Mucosa of stomach (tissue), 1 donor: ENCODE measurements at regions not wholly inside any gene's neighbourhood (a gene's known extent, or its start where the extent isn't known, plus 50 kb on each side); places are given as distances from the start of the nearest gene placed in this dataset.
"Not testable (repeated sequence)": the region's sequence is repeated elsewhere in the genome, so short reads cannot be mapped to it uniquely, and the experiment has no call there.

Source experiments
- H3K27me3 ChIP-seq: one replicate; pipeline ENCODE4 v1.7.0; 2013; ENCODE audit warnings: mild to moderate bottlenecking, low read length; ENCODE audit not compliant: control insufficient read depth, insufficient read depth
- H3K36me3 ChIP-seq: one replicate; pipeline ENCODE4 v1.7.0; 2013; ENCODE audit warnings: low read length; ENCODE audit not compliant: control insufficient read depth, insufficient read depth
- H3K4me1 ChIP-seq: one replicate; pipeline ENCODE4 v1.7.0; 2013; ENCODE audit warnings: mild to moderate bottlenecking, low read length; ENCODE audit not compliant: control insufficient read depth, insufficient read depth
- H3K4me3 ChIP-seq: one replicate; pipeline ENCODE4 v1.7.0; 2013; ENCODE audit warnings: low read length
- H3K9ac ChIP-seq: one replicate; pipeline ENCODE4 v1.7.0; 2013; ENCODE audit warnings: mild to moderate bottlenecking, low read length, moderate library complexity
- H3K9me3 ChIP-seq: one replicate; pipeline ENCODE4 v1.7.0; 2013; ENCODE audit warnings: mild to moderate bottlenecking, low read length, moderate library complexity; ENCODE audit not compliant: control insufficient read depth
- donor health status: Pancreatic carcinoma.

GRCh38 chr6:37078814-37079213 is 73.4 kb downstream of the FGD2 start:
- Histone ChIP-seq H3K9ac (no peak overlapping the region), H3K9me3 (no peaks in the 10 kb centered on the region), H3K4me1 (peaks cover 8% of the 10 kb centered on the region), H3K36me3 (no peaks in the 10 kb centered on the region), H3K27me3 (no peaks in the 10 kb centered on the region), H3K4me3 (no peak overlapping the region)

DNA sequence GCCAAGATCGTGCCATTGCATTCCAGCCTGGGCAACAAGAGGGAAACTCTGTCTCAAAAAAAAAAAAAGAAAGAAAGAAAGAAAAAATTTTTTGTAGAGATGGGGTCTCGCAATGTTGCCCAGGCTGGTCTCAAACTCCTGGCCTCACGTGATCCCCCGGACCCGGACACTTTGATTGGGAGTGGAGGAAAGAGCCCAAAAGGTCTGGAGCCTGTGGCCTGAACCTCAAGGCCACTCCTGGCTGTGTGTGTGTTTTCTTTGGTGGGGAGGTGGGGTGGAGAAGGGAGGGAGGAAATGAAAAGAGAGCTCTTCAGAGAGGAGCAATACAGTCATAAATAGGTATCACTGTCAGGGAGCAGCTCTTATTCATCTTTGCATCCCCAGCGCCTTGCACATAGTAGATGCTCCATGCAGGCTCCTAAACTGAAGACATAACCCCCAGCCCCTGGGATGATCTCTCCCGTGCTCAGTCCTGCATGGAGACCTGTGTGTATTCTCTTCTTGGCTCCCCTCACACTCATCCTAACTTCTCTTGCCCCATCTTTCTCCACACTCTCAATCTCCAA is 75.7 kb downstream of the FGD2 start:
- no peaks in the 10 kb centered on the region for H3K9me3 ChIP-seq
- H3K36me3 ChIP-seq: no peaks in the 10 kb centered on the region
- H3K4me3 ChIP-seq: no peak overlapping the region
- H3K9ac ChIP-seq: no peak overlapping the region
- peaks cover 8% of the 10 kb centered on the region for H3K4me1 ChIP-seq
- no peaks in the 10 kb centered on the region for H3K27me3 ChIP-seq

- H3K4me3 ChIP-seq: no peak overlapping the region
- no peaks in the 10 kb centered on the region for H3K36me3 ChIP-seq
- peaks cover 8% of the 10 kb centered on the region for H3K4me1 ChIP-seq
- H3K27me3 ChIP-seq: no peaks in the 10 kb centered on the region
- H3K9ac ChIP-seq: no peak overlapping the region
- no peaks in the 10 kb centered on the region for H3K9me3 ChIP-seq
Measured at GRCh38 chr6:37082390-37083130, 77.1 kb downstream of the FGD2 start.

GRCh38 chr6:37083243-37084138 is 78.0 kb downstream of the FGD2 start:
- Histone ChIP-seq H3K36me3 (no peaks in the 10 kb centered on the region), H3K4me3 (no peak overlapping the region), H3K9me3 (no peaks in the 10 kb centered on the region), H3K4me1 (peaks cover 8% of the 10 kb centered on the region), H3K9ac (no peak overlapping the region), H3K27me3 (no peaks in the 10 kb centered on the region)

DNA sequence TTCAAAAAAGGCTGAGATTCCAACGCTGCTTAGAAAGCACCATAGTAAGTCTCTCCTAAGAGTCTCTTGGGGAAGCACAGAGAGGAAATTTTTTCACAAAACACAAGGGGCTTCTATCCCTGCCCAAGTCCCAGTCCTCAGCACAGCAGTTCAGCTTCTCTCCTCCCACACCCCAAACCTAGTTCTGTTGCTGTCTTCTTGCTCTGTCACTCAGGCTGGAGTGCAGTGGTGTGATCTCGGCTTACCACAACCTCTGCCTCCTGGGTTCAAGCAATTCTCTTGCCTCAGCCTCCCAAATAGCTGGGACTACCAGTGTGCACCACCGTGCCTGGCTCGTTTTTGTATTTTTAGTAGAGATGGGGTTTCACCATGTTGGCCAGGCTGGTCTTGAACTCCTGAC is 79.2 kb downstream of the FGD2 start:
- not testable (repeated sequence) for H3K9me3 ChIP-seq, H3K4me3 ChIP-seq, H3K36me3 ChIP-seq, H3K9ac ChIP-seq, H3K4me1 ChIP-seq, H3K27me3 ChIP-seq

DNA sequence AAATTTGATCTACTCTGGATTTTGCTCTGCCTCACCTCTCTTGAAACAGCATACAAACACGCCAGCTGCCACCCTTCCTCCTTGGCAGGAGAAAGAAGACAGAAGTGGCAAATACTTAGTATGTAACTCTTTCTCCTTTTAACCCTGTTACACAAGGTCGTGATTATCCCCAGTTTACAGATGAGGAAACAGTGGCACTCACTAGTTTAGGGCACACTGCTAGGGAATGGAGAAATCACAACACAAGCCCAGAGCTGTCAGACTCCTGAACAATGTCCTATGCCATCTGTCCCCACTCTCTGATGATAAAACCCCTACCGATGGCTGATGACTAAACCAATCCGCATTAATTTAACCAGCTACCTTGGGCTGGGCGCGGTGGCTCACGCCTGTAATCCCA is 79.7 kb downstream of the FGD2 start:
- no peaks in the 10 kb centered on the region for H3K9me3 ChIP-seq
- no peak overlapping the region for H3K4me3 ChIP-seq
- H3K27me3 ChIP-seq: no peaks in the 10 kb centered on the region
- H3K9ac ChIP-seq: no peak overlapping the region
- H3K36me3 ChIP-seq: no peaks in the 10 kb centered on the region
- peaks cover 8% of the 10 kb centered on the region for H3K4me1 ChIP-seq

DNA sequence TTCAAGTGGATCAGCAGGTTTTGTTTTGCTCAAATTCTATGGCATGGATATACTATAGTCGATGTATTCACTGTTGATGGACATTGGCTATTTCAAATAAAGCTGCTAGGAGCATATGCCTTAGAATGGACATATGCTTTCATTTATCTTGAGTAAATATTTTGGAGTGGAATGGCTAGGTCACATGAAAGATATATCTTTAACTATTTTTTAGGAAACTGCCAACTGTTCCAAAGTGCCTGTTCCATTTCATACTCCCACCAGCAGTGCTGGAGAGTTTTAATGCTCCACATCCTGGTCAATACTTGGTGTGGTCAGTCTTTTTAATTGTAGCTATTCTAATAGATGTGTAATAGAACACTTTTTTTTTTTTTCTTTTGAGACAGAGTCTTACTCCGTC is 81.1 kb upstream of the PIM1 start:
- Histone ChIP-seq H3K4me3 (no peak overlapping the region), H3K9me3 (no peaks in the 10 kb centered on the region), H3K4me1 (no peaks in the 10 kb centered on the region), H3K27me3 (no peaks in the 10 kb centered on the region), H3K9ac (no peak overlapping the region), H3K36me3 (no peaks in the 10 kb centered on the region)

GRCh38 chr6:37089783-37090182 is 80.2 kb upstream of the PIM1 start:
- no peak overlapping the region for H3K9ac ChIP-seq
- H3K36me3 ChIP-seq: no peaks in the 10 kb centered on the region

DNA sequence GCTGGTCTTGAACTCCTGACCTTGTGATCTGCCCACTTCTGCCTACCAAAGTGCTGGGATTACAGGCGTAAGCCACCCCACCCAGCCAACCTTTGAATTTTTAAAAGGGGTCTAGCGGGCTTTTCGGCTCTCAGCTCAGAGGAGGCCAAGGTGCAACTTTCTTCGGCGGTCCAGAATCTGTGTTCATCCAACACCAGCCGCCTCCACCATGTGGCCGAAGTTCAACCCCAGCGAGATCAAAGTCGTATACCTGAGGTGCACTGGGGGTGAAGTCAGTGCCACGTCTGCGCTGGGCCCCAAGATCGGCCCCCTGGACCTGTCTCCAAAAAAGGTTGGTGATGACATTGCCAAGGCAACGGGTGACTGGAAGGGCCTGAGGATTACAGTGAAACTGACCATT is 78.8 kb upstream of the PIM1 start:
- H3K9me3 ChIP-seq, H3K9ac ChIP-seq, H3K4me3 ChIP-seq, H3K4me1 ChIP-seq, H3K27me3 ChIP-seq, H3K36me3 ChIP-seq: not testable (repeated sequence)

More at GRCh38 chr6:37089783-37090182, 80.2 kb upstream of the PIM1 start:
- H3K9me3 ChIP-seq: no peaks in the 10 kb centered on the region
- H3K27me3 ChIP-seq: no peaks in the 10 kb centered on the region
- no peaks in the 10 kb centered on the region for H3K4me1 ChIP-seq
- no peak overlapping the region for H3K4me3 ChIP-seq

- not testable (repeated sequence) for H3K4me1 ChIP-seq, H3K4me3 ChIP-seq, H3K9ac ChIP-seq, H3K9me3 ChIP-seq, H3K36me3 ChIP-seq, H3K27me3 ChIP-seq
Measured at GRCh38 chr6:37091586-37091985, 78.4 kb upstream of the PIM1 start.

- Histone ChIP-seq H3K9me3 (no peaks in the 10 kb centered on the region), H3K27me3 (no peaks in the 10 kb centered on the region), H3K4me3 (no peak overlapping the region), H3K4me1 (no peaks in the 10 kb centered on the region), H3K36me3 (no peaks in the 10 kb centered on the region), H3K9ac (no peak overlapping the region)
Measured at GRCh38 chr6:37092923-37093727, 76.8 kb upstream of the PIM1 start.

- no peak overlapping the region for H3K4me3 ChIP-seq
- no peaks in the 10 kb centered on the region for H3K27me3 ChIP-seq
- H3K9me3 ChIP-seq: no peaks in the 10 kb centered on the region
- H3K4me1 ChIP-seq: no peaks in the 10 kb centered on the region
- H3K36me3 ChIP-seq: no peaks in the 10 kb centered on the region
- no peak overlapping the region for H3K9ac ChIP-seq
Measured at GRCh38 chr6:37093728-37094069, 76.3 kb upstream of the PIM1 start.
